ENCODE measurements at regions not wholly inside any gene's neighbourhood (a gene's known extent, or its start where the extent isn't known, plus 50 kb on each side); places are given as distances from the start of the nearest gene placed in this dataset.
"Not testable (repeated sequence)": the region's sequence is repeated elsewhere in the genome, so short reads cannot be mapped to it uniquely, and the experiment has no call there.

GRCh38 chr12:107590814-107591375 is 94.7 kb upstream of the PWP1 start:
- DNase-seq (ENCODE audit: low read depth), result no peak

DNA sequence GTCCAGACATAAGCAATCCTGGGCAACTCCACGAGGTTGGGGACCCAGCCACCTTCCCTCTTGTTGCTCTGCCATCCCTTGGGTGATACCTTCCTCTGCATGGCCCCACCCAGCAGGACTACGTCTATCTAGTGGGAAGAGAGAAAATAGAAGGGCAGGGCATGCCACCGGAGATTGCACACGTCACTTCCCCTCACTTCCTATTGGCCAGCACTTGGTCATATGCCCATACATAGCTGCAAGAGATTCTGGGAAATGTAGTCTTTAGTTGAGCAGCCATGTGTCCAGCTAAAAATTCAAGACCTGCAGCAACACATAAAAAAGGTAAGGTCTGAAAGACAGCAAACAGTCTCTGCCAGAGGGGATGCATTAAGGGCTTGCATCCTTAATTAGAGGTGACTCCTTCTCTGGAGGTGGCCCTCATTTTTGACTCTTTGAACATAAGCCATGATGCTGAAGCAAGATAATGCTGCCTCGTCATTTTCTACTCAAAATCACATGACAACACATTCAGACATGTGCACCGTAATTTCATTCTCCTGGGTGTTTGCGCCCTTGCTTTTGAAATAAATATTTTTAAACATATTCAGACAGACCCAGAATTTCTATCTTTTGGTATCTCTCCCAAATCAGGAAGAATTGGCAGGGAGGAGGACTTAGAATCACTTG is 91.8 kb upstream of the PWP1 start:
- no peak for DNase-seq (ENCODE audit: low read depth)

GRCh38 chr12:107594995-107595394 is 90.6 kb upstream of the PWP1 start:
- DNase-seq (ENCODE audit: low read depth), result no peak

- no peak for DNase-seq (ENCODE audit: low read depth)
Observed at GRCh38 chr12:107597695-107598410, 87.7 kb upstream of the PWP1 start.

DNA sequence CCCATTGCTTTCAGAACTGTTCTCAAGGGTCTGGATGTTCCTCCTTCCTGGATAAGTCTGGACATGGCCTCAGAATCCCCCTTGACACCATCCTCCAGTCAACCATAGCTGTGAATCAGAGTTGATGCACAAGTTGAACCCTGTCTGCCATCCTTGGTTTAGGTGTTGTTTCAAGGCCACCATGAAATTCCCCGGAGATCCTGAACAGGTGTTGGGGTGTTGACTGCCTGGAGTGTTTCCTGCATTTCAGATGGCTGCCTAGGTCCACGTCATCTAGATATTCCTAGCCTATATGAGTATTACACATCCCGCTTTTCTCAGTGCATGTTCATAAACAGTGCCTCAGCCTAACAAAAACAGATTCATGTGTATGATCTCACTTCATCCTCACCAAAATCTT is 86.7 kb upstream of the PWP1 start:
- DNase-seq (ENCODE audit: low read depth), result no peak

DNA sequence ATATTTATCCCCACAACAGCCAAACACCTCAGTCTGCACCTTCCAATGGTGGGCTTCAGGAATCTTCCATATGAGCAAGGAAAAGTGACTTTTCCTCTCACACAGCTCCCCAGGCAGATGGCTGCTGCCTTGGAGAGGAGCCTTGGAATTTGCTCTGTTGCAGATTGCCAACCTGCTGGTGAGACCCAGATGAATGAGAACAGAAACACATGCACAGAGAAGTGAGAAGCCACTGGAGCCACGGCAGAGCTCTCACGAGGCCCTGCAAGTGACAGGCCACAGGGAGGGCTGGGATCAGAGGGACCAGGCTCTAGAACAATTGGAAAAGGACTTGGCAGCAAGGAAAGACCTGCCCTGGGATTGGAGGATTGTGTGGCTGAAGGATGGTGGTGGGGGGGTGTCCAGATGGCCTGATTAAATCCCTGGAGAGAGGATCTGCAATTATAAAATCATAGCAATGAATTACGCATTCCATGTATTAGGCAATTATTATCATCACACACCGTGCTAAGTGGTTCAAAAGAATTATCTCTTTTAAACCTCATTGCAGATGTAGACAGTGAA is 84.9 kb upstream of the PWP1 start:
- DNase-seq (ENCODE audit: low read depth), result no peak

GRCh38 chr12:107602446-107602845 is 83.2 kb upstream of the PWP1 start:
- no peak for DNase-seq (ENCODE audit: low read depth)

GRCh38 chr12:107605293-107605692 is 80.3 kb upstream of the PWP1 start:
- no peak for DNase-seq (ENCODE audit: low read depth)

DNA sequence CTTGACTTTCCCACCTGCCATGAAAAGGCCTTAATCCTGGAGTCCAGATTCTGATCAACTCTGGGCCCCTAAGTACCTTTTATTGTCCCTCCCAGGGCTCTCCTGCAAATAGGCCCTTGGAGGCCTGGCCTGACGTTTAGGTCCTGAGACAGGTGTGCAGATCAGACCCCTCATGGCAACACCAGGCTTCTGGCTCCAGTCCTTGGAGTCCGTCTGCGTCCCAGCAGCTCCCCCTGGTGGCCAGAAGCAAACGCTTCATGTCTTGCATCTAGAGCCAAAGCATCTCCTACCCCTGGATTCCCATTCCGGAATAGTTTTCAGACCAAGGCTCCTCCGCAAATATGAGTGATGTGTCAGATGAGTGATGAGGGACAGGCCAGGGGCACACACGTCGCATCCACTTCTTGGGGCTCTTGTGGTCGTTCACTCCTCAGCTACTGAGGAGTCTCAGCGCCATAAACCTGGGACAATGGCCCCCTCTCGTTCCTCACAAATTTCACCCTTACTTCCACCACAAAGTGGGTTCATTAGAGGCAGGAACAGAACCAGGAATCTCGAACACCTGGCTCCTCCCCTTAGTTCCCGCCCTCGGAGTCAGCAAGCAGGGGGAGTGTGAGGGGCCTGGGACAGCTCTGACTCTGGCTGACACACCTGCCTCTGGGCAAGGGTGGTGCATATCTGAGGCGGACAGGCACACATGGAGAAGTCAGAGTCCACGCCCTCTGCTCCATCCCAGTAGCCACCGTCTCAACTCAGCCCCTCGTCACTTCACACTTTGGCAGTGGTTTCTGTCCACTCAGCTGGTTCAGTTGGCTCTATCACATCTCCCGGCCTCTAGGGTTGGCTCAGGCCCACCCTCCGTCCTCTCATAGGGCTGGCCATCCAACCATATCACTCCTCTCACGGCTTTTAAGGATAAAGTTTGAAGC is 77.9 kb upstream of the PWP1 start:
- DNase-seq (ENCODE audit: low read depth), result peak; percentile 29

DNA sequence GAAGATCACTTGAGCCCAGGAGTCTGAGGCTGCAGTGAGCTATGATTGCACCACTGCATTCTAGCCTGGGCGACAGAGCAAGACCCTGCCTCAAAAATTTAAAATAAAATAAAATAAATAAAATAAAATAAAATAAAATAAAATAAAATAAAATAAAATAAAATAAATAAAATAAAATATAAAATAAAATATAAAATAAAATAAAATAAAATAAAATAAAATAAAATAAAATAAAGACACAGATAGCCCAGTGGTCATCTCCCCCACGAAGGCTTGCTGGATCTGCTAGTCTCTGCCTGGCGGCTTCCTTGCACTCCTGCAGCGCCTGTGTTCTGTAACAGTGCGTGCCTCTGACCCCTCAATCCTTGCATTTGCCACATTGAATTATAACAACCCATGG is 76.8 kb upstream of the PWP1 start:
- not testable (repeated sequence) for DNase-seq (ENCODE audit: low read depth)

DNA sequence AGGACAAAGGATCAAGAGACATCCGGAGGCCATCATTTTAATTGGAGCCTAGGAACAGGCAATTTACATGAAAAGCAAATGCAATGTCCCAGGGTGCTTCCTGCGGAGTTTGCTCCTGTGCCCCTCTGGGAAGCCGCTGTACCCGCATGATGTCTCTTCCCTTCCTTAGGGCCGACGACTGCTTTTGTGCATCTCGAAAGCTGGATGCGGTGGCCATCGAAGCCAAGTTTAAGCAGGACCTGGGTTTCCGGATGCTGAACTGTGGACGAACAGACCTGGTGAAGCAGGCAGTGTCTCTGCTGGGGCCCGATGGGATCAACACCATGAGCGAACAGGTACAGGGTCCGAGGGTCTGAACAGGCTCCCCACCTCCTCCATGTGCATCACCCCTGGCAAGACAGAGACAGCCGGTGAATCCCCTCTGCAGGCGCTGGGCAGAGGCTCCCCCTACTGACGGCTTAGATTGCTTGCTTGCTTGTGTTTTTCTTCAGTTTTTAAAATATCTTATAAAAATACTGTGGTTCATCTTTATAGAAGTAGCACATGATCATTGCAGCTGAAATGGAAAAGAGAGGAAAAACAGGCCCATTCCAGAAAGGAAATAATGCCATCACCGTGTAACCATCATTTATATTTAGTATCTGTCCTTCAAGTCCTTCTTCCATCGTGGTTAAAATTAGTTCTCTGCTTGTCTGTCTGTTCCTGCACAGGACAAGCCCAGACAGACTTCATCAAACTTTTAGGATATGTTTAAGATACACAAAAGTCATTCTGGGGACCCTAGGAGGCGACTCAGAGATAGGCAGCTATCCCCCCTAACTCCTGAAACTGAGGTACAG is 75.4 kb upstream of the PWP1 start:
- DNase-seq (ENCODE audit: low read depth), result peak; percentile 5

DNA sequence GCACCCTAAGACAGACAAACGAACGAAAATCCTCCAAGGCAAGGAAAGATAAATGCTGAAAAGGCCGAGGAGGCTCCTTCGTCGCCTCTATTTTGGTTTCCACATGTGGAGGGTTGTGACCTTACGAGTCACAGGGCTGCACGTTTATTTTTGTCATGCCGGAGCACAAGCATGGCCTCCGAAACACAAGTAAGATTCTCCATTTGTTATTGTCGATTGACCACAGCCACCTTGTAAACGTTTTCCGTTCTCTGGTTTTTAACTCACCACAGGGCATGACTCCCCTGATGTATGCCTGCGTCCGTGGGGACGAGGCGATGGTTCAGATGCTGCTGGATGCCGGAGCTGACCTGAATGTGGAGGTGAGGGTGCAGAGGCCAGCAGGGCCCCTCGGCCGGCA is 73.1 kb upstream of the PWP1 start:
- DNase-seq (ENCODE audit: low read depth), result no peak

DNA sequence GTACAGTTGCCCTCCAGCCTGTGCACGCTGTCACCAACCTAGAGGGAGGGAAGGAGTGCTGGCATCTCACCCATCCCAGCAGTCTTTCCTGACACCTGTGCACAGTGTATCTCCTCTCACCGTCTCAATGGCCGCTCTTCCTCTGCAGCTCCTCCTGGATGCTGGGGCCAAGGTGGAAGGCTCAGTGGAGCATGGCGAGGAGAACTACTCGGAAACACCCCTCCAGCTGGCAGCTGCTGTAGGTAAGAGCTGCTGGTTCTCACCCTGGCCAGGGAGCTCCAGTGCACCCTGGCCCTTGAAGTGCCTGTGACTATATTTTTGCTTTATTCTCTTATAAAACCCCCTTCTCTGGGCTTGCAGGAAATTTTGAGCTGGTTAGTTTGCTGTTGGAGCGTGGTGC is 68.7 kb upstream of the PWP1 start:
- no peak for DNase-seq (ENCODE audit: low read depth)

DNA sequence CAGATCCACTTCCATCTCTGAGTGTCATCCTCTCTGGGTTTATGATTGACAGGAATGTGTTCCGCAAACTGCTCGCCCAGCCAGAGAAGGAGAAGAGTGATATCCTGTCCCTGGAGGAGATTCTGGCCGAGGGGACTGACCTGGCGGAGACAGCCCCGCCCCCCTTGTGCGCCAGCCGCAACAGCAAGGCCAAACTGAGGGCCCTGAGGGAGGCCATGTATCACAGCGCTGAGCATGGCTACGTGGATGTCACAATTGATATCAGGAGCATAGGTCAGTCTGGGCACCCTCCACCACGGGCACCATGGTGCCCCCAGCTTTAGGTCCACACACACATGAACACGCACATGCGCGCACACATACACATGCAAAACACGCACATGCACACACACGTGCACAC is 67.5 kb upstream of the PWP1 start:
- no peak for DNase-seq (ENCODE audit: low read depth)

DNA sequence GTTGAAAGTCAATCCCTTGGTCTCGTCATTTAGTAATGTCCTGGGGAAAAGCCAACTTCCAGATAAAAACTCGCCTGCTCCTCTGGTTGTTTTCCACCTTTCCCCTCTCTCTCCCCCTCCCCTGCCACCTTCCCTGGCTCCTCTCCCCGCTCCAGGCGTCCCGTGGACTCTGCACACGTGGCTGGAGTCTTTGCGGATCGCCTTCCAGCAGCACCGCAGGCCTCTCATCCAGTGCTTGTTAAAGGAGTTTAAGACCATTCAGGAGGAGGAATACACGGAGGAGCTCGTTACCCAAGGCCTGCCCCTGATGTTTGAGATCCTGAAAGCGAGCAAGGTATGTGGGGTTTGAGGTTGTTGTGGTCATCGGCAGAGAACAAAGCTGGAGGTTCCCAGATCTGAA is 65.8 kb upstream of the PWP1 start:
- DNase-seq (ENCODE audit: low read depth), result no peak

DNA sequence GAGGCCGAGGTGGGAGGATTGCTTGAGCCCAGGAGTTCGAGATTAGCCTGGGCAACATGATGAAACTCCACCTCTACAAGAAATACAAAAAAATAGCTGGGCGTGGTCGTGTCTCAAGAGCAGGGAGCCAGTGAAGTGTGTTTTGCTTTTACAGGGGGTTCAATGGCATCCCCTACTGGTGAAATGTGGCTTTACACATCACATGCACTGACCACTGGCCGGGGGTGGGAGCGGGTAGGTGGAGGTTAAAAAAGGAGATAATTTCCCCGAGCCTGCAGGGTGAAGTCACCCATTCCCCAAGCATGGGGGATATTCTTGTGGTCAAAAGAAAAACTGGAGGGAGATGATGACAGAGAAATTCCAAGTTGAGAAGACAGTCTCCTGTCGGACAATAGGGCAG is 63.6 kb upstream of the PWP1 start:
- DNase-seq (ENCODE audit: low read depth), result no peak

GRCh38 chr12:107624493-107624892 is 61.1 kb upstream of the PWP1 start:
- no peak for DNase-seq (ENCODE audit: low read depth)

DNA sequence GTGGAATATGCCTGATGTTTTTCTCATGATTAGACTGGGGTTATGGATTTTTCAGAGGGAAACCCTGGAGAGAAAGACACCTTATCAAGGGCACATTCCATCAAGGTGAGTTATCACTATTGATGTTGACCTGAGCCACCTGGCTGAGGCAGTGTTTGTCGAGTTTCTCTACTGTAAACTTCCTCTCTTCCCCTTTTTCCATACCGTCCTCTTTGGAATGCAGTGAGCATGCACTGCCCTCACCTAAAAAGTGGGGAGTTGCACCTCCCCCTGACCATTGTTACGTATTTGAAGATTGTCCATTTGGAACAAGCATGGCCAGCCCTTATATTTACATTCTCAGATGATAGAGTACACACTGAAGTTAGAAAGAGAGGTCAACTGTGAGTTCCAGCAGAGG is 53.9 kb upstream of the PWP1 start:
- DNase-seq (ENCODE audit: low read depth), result no peak

DNA sequence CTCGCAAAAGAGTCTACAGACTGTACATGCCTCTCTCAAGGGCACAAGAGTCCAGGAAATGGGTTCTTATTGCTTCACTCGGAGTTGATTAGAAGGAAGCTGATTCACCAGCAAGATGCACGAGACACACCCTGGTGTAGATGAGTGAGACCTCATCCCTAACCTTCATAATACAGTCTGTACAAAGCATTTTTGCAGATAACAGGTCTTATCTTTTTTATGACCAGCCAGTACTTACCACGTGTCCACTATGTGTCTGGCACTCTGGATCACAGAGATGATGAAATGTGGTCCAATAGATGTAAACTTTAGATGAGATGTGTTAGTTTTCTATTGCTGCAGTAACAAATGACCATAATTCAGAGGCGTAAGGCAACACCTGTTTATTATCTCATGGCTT is 53.4 kb upstream of the PWP1 start:
- no peak for DNase-seq (ENCODE audit: low read depth)

DNA sequence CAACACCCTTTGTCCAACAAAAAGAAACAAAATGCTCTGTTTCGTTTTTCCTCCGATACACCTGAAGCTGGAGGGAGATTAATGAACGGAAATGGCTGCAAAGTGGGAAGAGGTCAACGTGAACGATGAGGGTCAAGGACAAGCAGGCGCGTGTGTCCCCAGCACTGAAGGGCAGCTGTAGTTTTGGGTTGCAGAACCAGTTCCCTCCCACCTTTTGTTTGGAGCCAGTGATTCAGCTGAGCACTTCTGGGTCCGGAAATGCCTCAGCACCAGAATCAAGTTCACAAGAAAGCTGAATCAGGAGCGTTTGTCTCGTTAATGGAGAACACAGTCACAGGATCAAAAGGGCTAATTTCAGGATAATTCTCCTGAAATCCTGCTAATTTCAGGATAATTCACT is 51.1 kb upstream of the PWP1 start:
- DNase-seq (ENCODE audit: low read depth), result no peak

- DNase-seq (ENCODE audit: low read depth), result no peak
Observed at GRCh38 chr12:107635139-107635538, 50.5 kb upstream of the PWP1 start.
